H1 (cell line): ENCODE measurements at regions not wholly inside any gene's neighbourhood (a gene's known extent, or its start where the extent isn't known, plus 50 kb on each side); places are given as distances from the start of the nearest gene placed in this dataset.
A peak's percentile ranks its signal among the peaks of the same experiment; 100 is the strongest.

Experiments used
- CTCF ChIA-PET: fragments of 300-600 bp; sonication (Branson Sonifier 250); formaldehyde crosslinking; loops from one replicate; lab custom pipeline; 2021; ENCODE audit not compliant: partially characterized antibody; lab: Charles Lee
- POLR2A ChIA-PET: fragments of 300-600 bp; sonication (Branson Sonifier 250); formaldehyde crosslinking; loops from one replicate; lab custom pipeline; 2021; ENCODE audit warnings: inconsistent platforms; ENCODE audit not compliant: partially characterized antibody; lab: Charles Lee
- DNase-seq, 2 experiments: peaks; one replicate each; pipeline versions ENCODE4 v3.0.0 to v3.0.0-alpha.2; 2010 to 2022; ENCODE audit warnings: low spot score in 2 of 2, low read depth in 1 of 2, mixed read lengths in 1 of 2
- FAIRE-seq: peaks from 2 replicates; lab custom pipeline; 2011; peaks lifted over from hg19 to GRCh38; lab: Jason Lieb, UNC
- H2AFZ ChIP-seq: 2 replicates; pipeline ENCODE4 v1.8.1; 2012; ENCODE audit warnings: low read length, inconsistent platforms
- H2AK5ac ChIP-seq: 2 replicates; pipeline ENCODE4 v1.6.1; 2013; ENCODE audit warnings: low read depth, low read length
- H2BK120ac ChIP-seq: replicated peaks from 2 replicates; pipeline ENCODE3; 2013; ENCODE audit warnings: low read depth, low read length, inconsistent platforms
- H2BK12ac ChIP-seq: 2 replicates; pipeline ENCODE4 v1.6.1; 2013; ENCODE audit warnings: low read depth, low read length
- H2BK15ac ChIP-seq: 2 replicates; pipeline ENCODE4 v1.6.1; 2013; ENCODE audit warnings: low read length
- H2BK20ac ChIP-seq: 2 replicates; pipeline ENCODE4 v1.6.1; 2013; ENCODE audit warnings: low read length
- H2BK5ac ChIP-seq: 2 replicates; pipeline ENCODE4 v1.6.1; 2013; ENCODE audit warnings: low read depth, low read length
- H3K14ac ChIP-seq: 2 replicates; pipeline ENCODE4 v1.6.1; 2013; ENCODE audit warnings: inconsistent platforms; ENCODE audit not compliant: insufficient read length
- H3K18ac ChIP-seq: 2 replicates; pipeline ENCODE4 v1.6.1; 2013; ENCODE audit warnings: low read length; ENCODE audit errors: extremely low read depth
- H3K23ac ChIP-seq: 2 replicates; pipeline ENCODE4 v1.6.1; 2013; ENCODE audit warnings: inconsistent platforms; ENCODE audit not compliant: insufficient read length
- H3K23me2 ChIP-seq: 2 replicates; pipeline ENCODE4 v1.6.1; 2013; ENCODE audit warnings: low read depth, low read length
- H3K27ac ChIP-seq: 2 replicates; pipeline ENCODE4 v1.6.1; 2011; ENCODE audit warnings: low read depth, low read length, inconsistent platforms
- H3K27me3 ChIP-seq, 4 experiments: replicated peaks in 1 of 4; 1 replicate in 1 of 4; 2 replicates in 3 of 4; pipeline versions ENCODE4 v1.6.1 to v1.8.1; 2011 to 2013; ENCODE audit warnings: low read length in 3 of 4, mild to moderate bottlenecking in 3 of 4, inconsistent platforms in 2 of 4, mixed read lengths in 2 of 4, moderate library complexity in 1 of 4; ENCODE audit not compliant: control insufficient read depth in 3 of 4, insufficient read depth in 3 of 4; ENCODE audit errors: extremely low read depth in 1 of 4
- H3K36me3 ChIP-seq, 4 experiments: 2 replicates each; pipeline versions ENCODE4 v1.6.1 to v1.8.1; 2011 to 2013; ENCODE audit warnings: mild to moderate bottlenecking in 4 of 4, low read length in 3 of 4, moderate library complexity in 2 of 4, control low read depth in 1 of 4, inconsistent platforms in 1 of 4; ENCODE audit not compliant: insufficient read depth in 4 of 4, control insufficient read depth in 2 of 4
- H3K4ac ChIP-seq: replicated peaks from 2 replicates; pipeline ENCODE3; 2013; ENCODE audit warnings: low read length, low read depth, mixed read lengths, inconsistent platforms; ENCODE audit not compliant: insufficient read length
- H3K4me1 ChIP-seq, 4 experiments: replicated peaks in 1 of 4; 1 replicate in 1 of 4; 2 replicates in 3 of 4; pipeline versions ENCODE4 v1.6.1 to v1.8.1; 2011 to 2013; ENCODE audit warnings: low read length in 3 of 4, inconsistent platforms in 2 of 4, mixed read lengths in 1 of 4; ENCODE audit not compliant: insufficient read depth in 4 of 4, control insufficient read depth in 3 of 4
- H3K4me2 ChIP-seq, 2 experiments: 2 replicates each; pipeline versions ENCODE4 v1.6.1 to v1.8.1; 2011 to 2013; ENCODE audit warnings: low read depth in 2 of 2, low read length in 2 of 2, control low read depth in 1 of 2, inconsistent platforms in 1 of 2, mild to moderate bottlenecking in 1 of 2; ENCODE audit not compliant: insufficient read depth in 1 of 2
- H3K4me3 ChIP-seq, 4 experiments: fragments of 200-600, 300-600 bp in 1 of 4; sonication (generic), shearing (Covaris generic), sonication (Bioruptor Twin) in 1 of 4; 2 replicates each; pipeline versions ENCODE4 v1.5.1 to v1.8.1; 2011 to 2016; ENCODE audit warnings: low read length in 4 of 4, low read depth in 3 of 4, control low read depth in 2 of 4, inconsistent platforms in 2 of 4, mild to moderate bottlenecking in 2 of 4, mixed read lengths in 1 of 4, moderate library complexity in 1 of 4; ENCODE audit not compliant: insufficient read depth in 2 of 4; ENCODE audit errors: extremely low read depth in 1 of 4
- H3K56ac ChIP-seq: replicated peaks from 2 replicates; pipeline ENCODE3; 2013; ENCODE audit warnings: low read depth, mild to moderate bottlenecking, mixed read lengths, low read length, inconsistent platforms; ENCODE audit not compliant: insufficient read length
- H3K79me1 ChIP-seq: 2 replicates; pipeline ENCODE4 v1.6.1; 2013; ENCODE audit warnings: low read depth, low read length, control low read depth
- H3K79me2 ChIP-seq, 2 experiments: 2 replicates each; pipeline versions ENCODE4 v1.6.1 to v1.8.1; 2012 to 2013; ENCODE audit warnings: low read length in 2 of 2, mild to moderate bottlenecking in 2 of 2, inconsistent platforms in 1 of 2; ENCODE audit not compliant: insufficient read depth in 2 of 2, control insufficient read depth in 1 of 2
- H3K9ac ChIP-seq, 4 experiments: replicated peaks in 1 of 4; 1 replicate in 1 of 4; 2 replicates in 3 of 4; pipeline versions ENCODE4 v1.6.1 to v1.8.1; 2011 to 2013; ENCODE audit warnings: low read depth in 3 of 4, low read length in 3 of 4, control low read depth in 2 of 4, mild to moderate bottlenecking in 2 of 4, moderate library complexity in 2 of 4, inconsistent platforms in 1 of 4; ENCODE audit errors: extremely low read depth in 1 of 4
- H3K9me3 ChIP-seq, 2 experiments: 2 replicates each; pipeline versions ENCODE4 v1.6.1 to v1.8.1; 2012 to 2013; ENCODE audit warnings: mild to moderate bottlenecking in 2 of 2, moderate library complexity in 2 of 2, control low read depth in 1 of 2, inconsistent platforms in 1 of 2, low read depth in 1 of 2, low read length in 1 of 2, mixed read lengths in 1 of 2; ENCODE audit not compliant: insufficient read depth in 2 of 2
- H4K20me1 ChIP-seq, 2 experiments: replicated peaks in 1 of 2; 2 replicates each; pipeline versions ENCODE3 to v1.8.1; 2011 to 2013; ENCODE audit warnings: inconsistent platforms in 2 of 2, low read length in 2 of 2, mild to moderate bottlenecking in 1 of 2; ENCODE audit not compliant: insufficient read depth in 2 of 2, control insufficient read depth in 1 of 2
- H4K5ac ChIP-seq: 2 replicates; pipeline ENCODE4 v1.6.1; 2013; ENCODE audit warnings: low read length, low read depth, mixed read lengths, inconsistent platforms; ENCODE audit not compliant: insufficient read length
- H4K8ac ChIP-seq: 2 replicates; pipeline ENCODE4 v1.8.0; 2013; ENCODE audit warnings: mild to moderate bottlenecking, moderate library complexity, low read length, inconsistent platforms; ENCODE audit not compliant: insufficient read depth; ENCODE audit errors: extremely low read depth
- H4K91ac ChIP-seq: replicated peaks from 2 replicates; pipeline ENCODE3; 2013; ENCODE audit warnings: low read length, mixed read lengths, inconsistent platforms; ENCODE audit not compliant: insufficient read length
- CTCF ChIP-seq, 3 experiments: IDR thresholded peaks; 1 replicate in 2 of 3; 2 replicates in 1 of 3; pipeline versions ENCODE4 v1.5.1 to v1.6.1; 2011; ENCODE audit warnings: low read length in 3 of 3, mild to moderate bottlenecking in 3 of 3, inconsistent platforms in 2 of 3, low read depth in 1 of 3, moderate library complexity in 1 of 3; ENCODE audit not compliant: insufficient read depth in 1 of 3; ENCODE audit errors: control extremely low read depth in 1 of 3
- EGR1 ChIP-seq: IDR thresholded peaks from 2 replicates; pipeline ENCODE4 v1.6.1; 2011; ENCODE audit warnings: low read depth, low read length, borderline replicate concordance
- RAD21 ChIP-seq, 2 experiments: IDR thresholded peaks in 1 of 2; conservative IDR thresholded peaks in 1 of 2; 2 replicates each; pipeline ENCODE4 v1.6.1; 2011; ENCODE audit warnings: low read depth in 2 of 2, low read length in 2 of 2, improper control_type of control experiment in 1 of 2, inconsistent platforms in 1 of 2, mild to moderate bottlenecking in 1 of 2, moderate library complexity in 1 of 2
- RXRA ChIP-seq: IDR thresholded peaks from 2 replicates; pipeline ENCODE4 v1.6.1; 2011; ENCODE audit warnings: low read depth, mild to moderate bottlenecking, low read length, moderate library complexity; ENCODE audit not compliant: insufficient read depth
- SIN3A ChIP-seq, 2 experiments: IDR thresholded peaks in 1 of 2; conservative IDR thresholded peaks in 1 of 2; 2 replicates each; pipeline ENCODE4 v1.6.1; 2011 to 2012; ENCODE audit warnings: low read length in 2 of 2, improper control_type of control experiment in 1 of 2, low read depth in 1 of 2, mild to moderate bottlenecking in 1 of 2
- SP1 ChIP-seq: IDR thresholded peaks from 2 replicates; pipeline ENCODE4 v1.6.1; 2011; ENCODE audit warnings: low read depth, low read length
- WGBS, 2 experiments: shearing (Covaris generic) in 1 of 2; methylation state at CpG; one replicate each; pipeline versions ENCODE4 v1.1.6 to v1.1.7; 2013 to 2015; ENCODE audit warnings: low lambda C conversion rate in 2 of 2, mixed read lengths in 2 of 2, inconsistent platforms in 1 of 2, low coverage in 1 of 2, missing lambda C conversion rate in 1 of 2; ENCODE audit not compliant: insufficient replicate concordance in 2 of 2, insufficient coverage in 1 of 2, insufficient read length in 1 of 2; ENCODE audit errors: extremely low coverage in 1 of 2, missing lambda C conversion rate in 1 of 2; 5-methylcytosine and 5-hydroxymethylcytosine counted together

GRCh38 chr6:55069132-55069781, 105.1 kb upstream of the HCRTR2 start:
- H3K9me3 ChIP-seq, result no peaks in the 10 kb centered on the region
- H3K79me2 ChIP-seq, result no peaks in the 10 kb centered on the region
- H2BK12ac ChIP-seq, result no peak overlapping the region
- no peak overlapping the region for H4K5ac ChIP-seq
- H2BK5ac ChIP-seq, result no peak overlapping the region
- POLR2A ChIA-PET, result no interaction called here
- no peak overlapping the region for H3K18ac ChIP-seq
- H4K8ac ChIP-seq, result no peak overlapping the region
- DNase-seq, result peak; percentile 2 to 48
- no peaks in the 10 kb centered on the region for H3K79me1 ChIP-seq
- H3K27me3 ChIP-seq, result no peaks in the 10 kb centered on the region
- H4K91ac ChIP-seq, result no peak overlapping the region
- no peak overlapping the region; the same call in 1 of the 2 replicates for H2AFZ ChIP-seq
- no peak overlapping the region for H3K23ac ChIP-seq
- no peak overlapping the region for H2BK20ac ChIP-seq
- H3K4ac ChIP-seq, result no peak overlapping the region
- H3K4me1 ChIP-seq, result no peaks in the 10 kb centered on the region
- FAIRE-seq, result peak; percentile 63
- no peaks in the 10 kb centered on the region for H3K23me2 ChIP-seq
- no peak overlapping the region for H3K4me2 ChIP-seq
- H2BK120ac ChIP-seq, result no peak overlapping the region
- H3K27ac ChIP-seq, result no peak overlapping the region
- no peaks in the 10 kb centered on the region for H4K20me1 ChIP-seq
- H3K56ac ChIP-seq, result no peak overlapping the region
- WGBS, 2 experiments, result 24% methylated on average over 3 of the region's 3 CpGs; no CpG with 5 or more reads in 1 of the 2 experiments
- H2AK5ac ChIP-seq, result no peak overlapping the region
- H3K36me3 ChIP-seq, result no peaks in the 10 kb centered on the region
- no peak overlapping the region for H2BK15ac ChIP-seq
- peak in 2 of 3 experiments; percentile 61 to 65; a peak in 3 of 4 replicates for TF ChIP-seq CTCF (IDR thresholded peaks at IDR 0.05; ENCODE audit: control extremely low read depth in 1 of 3, insufficient read depth in 1 of 3, low read depth in 1 of 3, low read length in 3 of 3)
- no peak for TF ChIP-seq EGR1
- peak; percentile 82 to 86 for TF ChIP-seq RAD21 (IDR thresholded peaks at IDR 0.05 in 1 of 2, conservative IDR thresholded peaks at IDR 0.05 in 1 of 2; ENCODE audit: low read depth in 2 of 2, low read length in 2 of 2)
- no peak for TF ChIP-seq SP1
- no peak for TF ChIP-seq RXRA
- no peak for TF ChIP-seq SIN3A (conservative IDR thresholded peaks at IDR 0.05 in 1 of 2, IDR thresholded peaks at IDR 0.05 in 1 of 2; ENCODE audit: low read depth in 1 of 2, low read length in 2 of 2)
- H3K4me3 ChIP-seq, result no peak overlapping the region
- no peak overlapping the region for H3K14ac ChIP-seq
- no peak overlapping the region for H3K9ac ChIP-seq
- CTCF ChIA-PET, result interaction anchor here (0.7 to 2.1 kb wide), 9 partner anchors 9 to 1066 kb away, joined by 3 to 7 read pairs (median 3); no protein-coding TSS in a partner anchor
